Parathyroid adenoma (tissue), 2 donors: ENCODE measurements at regions not wholly inside any gene's neighbourhood (a gene's known extent, or its start where the extent isn't known, plus 50 kb on each side); places are given as distances from the start of the nearest gene placed in this dataset.

ENCODE experiments used
- H2AFZ ChIP-seq: fragments of 300-600 bp; sonication (generic); one replicate; pipeline ENCODE4 v1.7.0; 2017; ENCODE audit warnings: antibody characterized with exemption, mild to moderate bottlenecking
- H3K27ac ChIP-seq: fragments of 300-600 bp; sonication (generic); one replicate; pipeline ENCODE4 v1.7.0; 2017
- H3K27me3 ChIP-seq: fragments of 300-600 bp; sonication (generic); one replicate; pipeline ENCODE4 v1.7.0; 2017; ENCODE audit warnings: low read length; ENCODE audit not compliant: control insufficient read depth, insufficient read depth
- H3K36me3 ChIP-seq: fragments of 300-600 bp; sonication (generic); one replicate; pipeline ENCODE4 v1.7.0; 2017; ENCODE audit warnings: low read length; ENCODE audit not compliant: control insufficient read depth, insufficient read depth
- H3K4me1 ChIP-seq: fragments of 300-600 bp; sonication (generic); one replicate; pipeline ENCODE4 v1.7.0; 2017; ENCODE audit warnings: control low read depth
- H3K4me2 ChIP-seq: fragments of 300-600 bp; sonication (generic); one replicate; pipeline ENCODE4 v1.7.0; 2017; ENCODE audit warnings: low read length
- H3K4me3 ChIP-seq: fragments of 300-600 bp; sonication (generic); one replicate; pipeline ENCODE4 v1.7.0; 2017; ENCODE audit warnings: low read depth, low read length
- H3K79me2 ChIP-seq: fragments of 300-600 bp; sonication (generic); one replicate; pipeline ENCODE4 v1.7.0; 2017; ENCODE audit warnings: control low read depth
- H3K9ac ChIP-seq: fragments of 300-600 bp; sonication (generic); one replicate; pipeline ENCODE4 v1.7.0; 2017; ENCODE audit warnings: mild to moderate bottlenecking
- H3K9me3 ChIP-seq: fragments of 300-600 bp; sonication (generic); one replicate; pipeline ENCODE4 v1.7.0; 2017; ENCODE audit warnings: low read length; ENCODE audit not compliant: control insufficient read depth
- TF ChIP-seq, protein P1 (sequence below): fragments of 300-600 bp; sonication (generic); IDR thresholded peaks from one replicate; pipeline ENCODE4 v1.7.0; 2017; ENCODE audit warnings: antibody characterized with exemption, mild to moderate bottlenecking
- donor health status: primary hyperparathyroidism.

DNA sequence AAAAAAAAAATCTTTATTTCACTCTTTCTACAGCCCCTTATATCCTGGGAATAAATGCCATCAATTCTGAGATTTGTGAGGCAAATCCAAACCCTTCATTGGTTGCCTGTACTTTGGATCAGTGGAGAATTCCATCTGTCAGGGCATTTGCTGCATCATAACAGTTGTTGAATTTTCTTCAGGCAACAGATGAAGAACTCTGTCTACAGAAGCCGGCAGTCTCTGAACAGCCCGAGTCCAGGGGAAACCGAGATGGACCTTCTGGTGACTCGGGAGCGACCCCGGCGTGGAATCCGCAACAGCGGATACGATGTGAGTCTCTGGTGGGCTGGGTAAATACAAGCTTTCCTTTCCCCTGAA, 82.3 kb downstream of the C11orf91 start:
- H3K9me3 ChIP-seq, result no peaks in the 10 kb centered on the region
- no peaks in the 10 kb centered on the region for H3K79me2 ChIP-seq
- no peak overlapping the region for H3K4me3 ChIP-seq
- no peak overlapping the region for H2AFZ ChIP-seq
- H3K9ac ChIP-seq, result no peak overlapping the region
- no peaks in the 10 kb centered on the region for H3K27me3 ChIP-seq
- no peaks in the 10 kb centered on the region for H3K36me3 ChIP-seq
- TF ChIP-seq, protein P1, sequence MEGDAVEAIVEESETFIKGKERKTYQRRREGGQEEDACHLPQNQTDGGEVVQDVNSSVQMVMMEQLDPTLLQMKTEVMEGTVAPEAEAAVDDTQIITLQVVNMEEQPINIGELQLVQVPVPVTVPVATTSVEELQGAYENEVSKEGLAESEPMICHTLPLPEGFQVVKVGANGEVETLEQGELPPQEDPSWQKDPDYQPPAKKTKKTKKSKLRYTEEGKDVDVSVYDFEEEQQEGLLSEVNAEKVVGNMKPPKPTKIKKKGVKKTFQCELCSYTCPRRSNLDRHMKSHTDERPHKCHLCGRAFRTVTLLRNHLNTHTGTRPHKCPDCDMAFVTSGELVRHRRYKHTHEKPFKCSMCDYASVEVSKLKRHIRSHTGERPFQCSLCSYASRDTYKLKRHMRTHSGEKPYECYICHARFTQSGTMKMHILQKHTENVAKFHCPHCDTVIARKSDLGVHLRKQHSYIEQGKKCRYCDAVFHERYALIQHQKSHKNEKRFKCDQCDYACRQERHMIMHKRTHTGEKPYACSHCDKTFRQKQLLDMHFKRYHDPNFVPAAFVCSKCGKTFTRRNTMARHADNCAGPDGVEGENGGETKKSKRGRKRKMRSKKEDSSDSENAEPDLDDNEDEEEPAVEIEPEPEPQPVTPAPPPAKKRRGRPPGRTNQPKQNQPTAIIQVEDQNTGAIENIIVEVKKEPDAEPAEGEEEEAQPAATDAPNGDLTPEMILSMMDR, result no peak
- H3K4me2 ChIP-seq, result no peak overlapping the region
- no peak overlapping the region for H3K27ac ChIP-seq
- H3K4me1 ChIP-seq, result no peaks in the 10 kb centered on the region

DNA sequence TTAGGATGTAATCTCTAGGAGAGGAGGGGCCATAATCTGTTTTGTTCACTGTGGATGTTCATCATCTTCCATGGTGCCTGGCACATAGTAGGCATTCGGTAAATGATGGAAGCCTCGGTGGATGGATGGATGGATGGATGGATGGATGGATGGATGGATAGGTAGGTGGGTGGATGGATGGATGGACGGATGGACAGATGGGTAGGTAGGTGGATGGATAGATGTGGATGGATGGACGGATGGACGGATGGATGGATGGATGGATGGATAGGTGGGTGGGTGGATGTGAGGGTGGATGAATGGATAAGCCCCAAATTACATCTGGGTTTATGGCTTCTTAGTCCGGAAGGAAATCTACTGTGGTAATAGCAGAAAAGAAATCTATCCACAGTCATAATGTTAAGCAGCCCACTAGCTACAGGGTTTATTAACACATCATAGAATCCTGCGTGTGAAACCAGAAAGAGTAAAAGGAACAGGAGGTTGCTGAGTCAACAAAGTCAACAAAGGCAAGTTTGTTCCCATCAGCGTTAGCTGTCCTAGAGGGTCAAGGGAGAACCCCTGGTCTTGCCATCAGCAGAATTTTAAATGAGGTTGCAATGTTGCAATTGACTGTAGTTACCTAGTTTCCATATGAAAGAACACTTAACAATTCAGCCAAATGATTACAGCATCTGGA, 82.8 kb downstream of the C11orf91 start:
- H3K9me3 ChIP-seq, result no peaks in the 10 kb centered on the region
- H3K27me3 ChIP-seq, result no peaks in the 10 kb centered on the region
- no peak overlapping the region for H2AFZ ChIP-seq
- H3K36me3 ChIP-seq, result no peaks in the 10 kb centered on the region
- H3K4me1 ChIP-seq, result no peaks in the 10 kb centered on the region
- no peak overlapping the region for H3K9ac ChIP-seq
- no peaks in the 10 kb centered on the region for H3K79me2 ChIP-seq
- H3K4me2 ChIP-seq, result no peak overlapping the region
- no peak overlapping the region for H3K4me3 ChIP-seq
- no peak overlapping the region for H3K27ac ChIP-seq
- TF ChIP-seq, protein P1, result no peak

DNA sequence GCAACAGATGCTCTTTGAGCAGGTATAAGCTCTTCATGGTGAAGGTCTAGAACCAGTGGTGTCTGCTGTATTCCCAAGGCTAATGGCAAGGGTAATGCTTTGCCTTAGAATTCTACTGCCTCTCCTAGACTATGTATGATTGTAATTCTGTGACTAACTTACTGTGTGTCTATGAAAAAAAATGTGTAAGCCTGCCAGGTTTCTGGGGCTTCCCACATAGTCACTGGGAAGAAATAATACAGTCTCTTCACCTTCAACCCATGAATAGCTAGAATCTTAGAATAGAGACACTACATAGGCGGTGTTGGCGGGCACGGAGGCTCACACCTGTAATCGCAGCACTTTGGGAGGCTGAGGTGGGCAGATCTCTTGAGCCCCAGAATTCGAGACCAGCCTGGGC, 84.1 kb downstream of the C11orf91 start:
- H3K4me3 ChIP-seq, result no peak overlapping the region
- no peak overlapping the region for H3K9ac ChIP-seq
- H3K9me3 ChIP-seq, result no peaks in the 10 kb centered on the region
- no peaks in the 10 kb centered on the region for H3K36me3 ChIP-seq
- H3K27me3 ChIP-seq, result no peaks in the 10 kb centered on the region
- no peak overlapping the region for H2AFZ ChIP-seq
- no peak overlapping the region for H3K27ac ChIP-seq
- H3K4me2 ChIP-seq, result no peak overlapping the region
- TF ChIP-seq, protein P1, result no peak
- no peaks in the 10 kb centered on the region for H3K79me2 ChIP-seq
- H3K4me1 ChIP-seq, result no peaks in the 10 kb centered on the region

DNA sequence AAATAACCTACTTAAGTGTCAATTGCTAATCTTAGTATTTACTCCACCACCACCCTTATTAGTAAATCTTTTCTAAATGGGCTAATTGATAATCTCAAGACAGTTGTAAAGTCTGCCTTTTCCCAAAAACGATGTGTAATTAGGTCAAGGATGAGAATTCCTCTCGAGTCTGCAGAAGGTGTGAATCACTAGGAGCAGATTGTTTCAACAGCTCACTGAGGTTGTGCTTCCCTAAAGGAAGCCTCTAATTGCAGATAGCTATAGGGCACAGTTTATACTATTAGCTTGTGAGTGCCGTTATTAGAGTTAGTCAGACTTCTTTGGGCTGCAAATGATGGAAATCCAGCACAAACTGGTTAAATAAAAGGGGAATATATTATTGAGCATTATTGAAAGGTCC, 84.9 kb downstream of the C11orf91 start:
- Histone ChIP-seq H3K4me3 (no peak overlapping the region), H3K27me3 (no peaks in the 10 kb centered on the region), H3K79me2 (no peaks in the 10 kb centered on the region), H3K27ac (no peak overlapping the region), H3K36me3 (no peaks in the 10 kb centered on the region), H3K9ac (no peak overlapping the region), H3K4me1 (no peaks in the 10 kb centered on the region), H3K4me2 (no peak overlapping the region), H2AFZ (no peak overlapping the region), H3K9me3 (no peaks in the 10 kb centered on the region)
- TF ChIP-seq, protein P1, result no peak

DNA sequence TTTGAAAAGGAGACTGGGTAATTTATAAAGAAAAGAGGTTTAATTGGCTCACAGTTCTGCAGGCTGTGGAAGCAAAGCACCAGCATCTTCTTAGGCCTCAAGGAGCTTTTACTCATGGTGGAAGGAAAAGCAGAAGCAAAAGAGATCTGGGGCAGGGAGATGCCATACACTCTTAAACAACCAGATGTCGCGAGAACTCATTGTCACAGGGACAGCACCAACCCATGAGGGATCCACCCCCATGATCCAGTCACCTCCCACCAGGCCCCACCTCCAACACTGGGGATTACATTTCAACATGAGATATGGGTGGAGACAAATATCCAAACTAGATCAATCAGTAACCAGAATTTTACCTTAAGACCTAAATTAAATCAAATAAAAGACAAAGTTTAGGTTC, 87.2 kb downstream of the C11orf91 start:
- Histone ChIP-seq H3K36me3 (no peaks in the 10 kb centered on the region), H3K4me3 (no peak overlapping the region), H3K27ac (no peak overlapping the region), H3K9me3 (no peaks in the 10 kb centered on the region), H3K27me3 (no peaks in the 10 kb centered on the region), H3K79me2 (no peaks in the 10 kb centered on the region), H2AFZ (no peak overlapping the region), H3K4me2 (no peak overlapping the region), H3K4me1 (no peaks in the 10 kb centered on the region), H3K9ac (no peak overlapping the region)
- TF ChIP-seq, protein P1, result no peak
